ENCODE measurements at regions not wholly inside any gene's neighbourhood (a gene's known extent, or its start where the extent isn't known, plus 50 kb on each side); places are given as distances from the start of the nearest gene placed in this dataset.

GRCh38 chr1:29602203-29602602 lies 365.9 kb downstream of the PTPRU start (continued):
- TF ChIP-seq REST (IDR thresholded peaks at IDR 0.05) = no peak
- no peak for TF ChIP-seq EGR1 (IDR thresholded peaks at IDR 0.05; ENCODE audit: low read depth in 2 of 2)
- no peak for TF ChIP-seq FOXA1 (IDR thresholded peaks at IDR 0.05)
- TF ChIP-seq ATF3 (IDR thresholded peaks at IDR 0.05) = no peak

GRCh38 chr1:29601021-29601420 lies 364.7 kb downstream of the PTPRU start:
- TF ChIP-seq RAD21 (IDR thresholded peaks at IDR 0.05) = no peak
- TF ChIP-seq CTCF (IDR thresholded peaks at IDR 0.05; ENCODE audit: low read depth, low read length, missing input control) = no peak
- TF ChIP-seq SP1 (IDR thresholded peaks at IDR 0.05) = no peak
- TF ChIP-seq JUND (IDR thresholded peaks at IDR 0.05) = no peak
- no peak for TF ChIP-seq EGR1 (IDR thresholded peaks at IDR 0.05; ENCODE audit: low read depth in 2 of 2)
- no peak for TF ChIP-seq YY1 (IDR thresholded peaks at IDR 0.05)
- no peak for TF ChIP-seq GABPA (IDR thresholded peaks at IDR 0.05 in 1 of 2, conservative IDR thresholded peaks at IDR 0.05 in 1 of 2)
- TF ChIP-seq ZBTB33 (IDR thresholded peaks at IDR 0.05) = no peak
- no peak for TF ChIP-seq RXRA (IDR thresholded peaks at IDR 0.05)
- no peak for TF ChIP-seq FOXA2 (IDR thresholded peaks at IDR 0.05)
- no peak for TF ChIP-seq ATF3 (IDR thresholded peaks at IDR 0.05)
- TF ChIP-seq NR2F2 (IDR thresholded peaks at IDR 0.05) = no peak
- TF ChIP-seq REST (IDR thresholded peaks at IDR 0.05) = no peak
- no peak for TF ChIP-seq HNF4G (IDR thresholded peaks at IDR 0.05)
- no peak for TF ChIP-seq FOXA1 (IDR thresholded peaks at IDR 0.05)
- no peak for TF ChIP-seq MAX (IDR thresholded peaks at IDR 0.05)

More at GRCh38 chr1:29601021-29601420, 364.7 kb downstream of the PTPRU start:
- no peak overlapping the region for H3K27ac ChIP-seq (ENCODE audit: low read depth in 1 of 2, low read length in 2 of 2)
- H3K36me3 ChIP-seq (ENCODE audit: control insufficient read depth in 4 of 4, insufficient read depth in 3 of 4, low read depth in 1 of 4, low read length in 3 of 4) = no peaks in the 10 kb centered on the region
- peak; percentile 4 for DNase-seq (ENCODE audit: low spot score)
- no peak overlapping the region for H3K9ac ChIP-seq (ENCODE audit: low read depth in 1 of 2, low read length in 2 of 2)
- no peak overlapping the region for H3K4me3 ChIP-seq (ENCODE audit: low read depth in 1 of 3, low read length in 3 of 3)
- H3K4me1 ChIP-seq (ENCODE audit: control insufficient read depth in 4 of 4, insufficient read depth in 4 of 4, low read length in 3 of 4) = peaks cover 0 to 8% (median 7%) of the 10 kb centered on the region in 4 donors
- no peaks in the 10 kb centered on the region for H3K27me3 ChIP-seq (ENCODE audit: control insufficient read depth in 4 of 4, insufficient read depth in 4 of 4, low read length in 3 of 4)
- H3K9me3 ChIP-seq (ENCODE audit: control insufficient read depth in 4 of 4, low read length in 3 of 4) = no peaks in the 10 kb centered on the region
- WGBS = 72% methylated on average over 3 of the region's 3 CpGs
